ENCODE measurements at regions not wholly inside any gene's neighbourhood (a gene's known extent, or its start where the extent isn't known, plus 50 kb on each side); places are given as distances from the start of the nearest gene placed in this dataset.
"Not testable (repeated sequence)": the region's sequence is repeated elsewhere in the genome, so short reads cannot be mapped to it uniquely, and the experiment has no call there.

DNA sequence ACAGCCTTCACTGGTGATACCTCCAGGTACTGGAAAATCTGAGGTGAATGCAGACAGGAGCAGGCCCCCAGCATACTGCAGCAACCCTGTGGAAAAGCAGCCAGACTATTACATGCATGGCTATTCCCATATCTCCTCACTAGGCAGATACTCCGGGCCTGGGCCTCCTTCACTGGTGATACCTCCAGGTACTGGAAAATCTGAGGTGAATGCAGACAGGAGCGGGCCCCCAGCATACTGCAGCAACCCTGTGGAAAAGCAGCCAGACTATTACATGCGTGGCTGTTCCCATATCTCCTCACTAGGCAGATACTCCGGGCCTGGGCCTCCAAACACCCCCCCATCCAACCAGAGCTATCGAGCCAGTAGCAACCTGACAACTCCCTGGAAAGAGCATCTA is 724.2 kb downstream of the KLHL13 start:
- H3K4me1 ChIP-seq (ENCODE audit: control insufficient read depth, insufficient read depth, low read length); H3K27ac ChIP-seq (ENCODE audit: low read depth, low read length); H3K36me3 ChIP-seq (ENCODE audit: control insufficient read depth, insufficient read depth, low read length); H3K9ac ChIP-seq (ENCODE audit: low read depth, low read length); H3K4me3 ChIP-seq (ENCODE audit: low read depth, low read length); H3K27me3 ChIP-seq (ENCODE audit: control insufficient read depth, insufficient read depth, low read length); H3K9me3 ChIP-seq (ENCODE audit: control insufficient read depth, insufficient read depth, low read length): not testable (repeated sequence)

DNA sequence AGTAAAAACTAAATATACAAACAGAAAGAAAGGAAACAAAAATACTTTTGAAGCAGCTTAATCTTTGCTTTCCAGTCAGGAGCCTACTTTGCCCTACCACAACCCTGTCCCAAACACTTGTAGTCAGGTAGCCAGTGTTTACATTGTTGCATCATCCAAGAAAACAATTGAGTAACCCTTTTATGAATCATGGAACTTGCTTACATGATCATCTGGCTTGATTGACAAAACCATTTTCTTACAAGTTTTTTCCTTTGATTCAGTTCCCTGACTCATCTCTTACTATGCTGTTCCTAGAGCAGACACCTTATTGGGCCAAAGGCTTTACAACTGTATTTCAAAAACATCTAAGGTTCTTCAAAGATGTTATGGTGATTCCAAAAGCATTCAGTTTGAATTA is 740.1 kb downstream of the KLHL13 start:
- no peak overlapping the region for H3K4me3 ChIP-seq (ENCODE audit: low read depth, low read length)
- no peaks in the 10 kb centered on the region for H3K27me3 ChIP-seq (ENCODE audit: control insufficient read depth, insufficient read depth, low read length)
- no peak overlapping the region for H3K9ac ChIP-seq (ENCODE audit: low read depth, low read length)

GRCh38 chrX:117335209-117335608 is 781.4 kb downstream of the KLHL13 start:
- no peak overlapping the region for H3K9ac ChIP-seq (ENCODE audit: low read depth, low read length)
- 0 out of 2 replicates have a peak, but pooled peaks cover 3% of the 10 kb centered on the region for H3K27me3 ChIP-seq (ENCODE audit: control insufficient read depth, insufficient read depth, low read length)
- no peak overlapping the region for H3K4me3 ChIP-seq (ENCODE audit: low read depth, low read length)
- H3K27ac ChIP-seq (ENCODE audit: low read depth, low read length), result no peak overlapping the region
- no peaks in the 10 kb centered on the region for H3K36me3 ChIP-seq (ENCODE audit: control insufficient read depth, insufficient read depth, low read length)
- no peaks in the 10 kb centered on the region for H3K4me1 ChIP-seq (ENCODE audit: control insufficient read depth, insufficient read depth, low read length)
- H3K9me3 ChIP-seq (ENCODE audit: control insufficient read depth, insufficient read depth, low read length), result peaks cover 6% of the 10 kb centered on the region

More for the DNA sequence above, 740.1 kb downstream of the KLHL13 start:
- H3K36me3 ChIP-seq (ENCODE audit: control insufficient read depth, insufficient read depth, low read length), result no peaks in the 10 kb centered on the region
- H3K4me1 ChIP-seq (ENCODE audit: control insufficient read depth, insufficient read depth, low read length), result peaks cover 19% of the 10 kb centered on the region
- no peak overlapping the region for H3K27ac ChIP-seq (ENCODE audit: low read depth, low read length)
- H3K9me3 ChIP-seq (ENCODE audit: control insufficient read depth, insufficient read depth, low read length), result no peaks in the 10 kb centered on the region

GRCh38 chrX:117327373-117327772 is 789.2 kb downstream of the KLHL13 start:
- no peaks in the 10 kb centered on the region for H3K36me3 ChIP-seq (ENCODE audit: control insufficient read depth, insufficient read depth, low read length)
- peak overlapping the region; percentile 83 for H3K27ac ChIP-seq (ENCODE audit: low read depth, low read length)
- H3K27me3 ChIP-seq (ENCODE audit: control insufficient read depth, insufficient read depth, low read length), result no peaks in the 10 kb centered on the region
- H3K4me1 ChIP-seq (ENCODE audit: control insufficient read depth, insufficient read depth, low read length), result peaks cover 20% of the 10 kb centered on the region
- peak overlapping the region; percentile 5; the same call in 1 of the 2 replicates for H3K4me3 ChIP-seq (ENCODE audit: low read depth, low read length)
- no peak overlapping the region for H3K9ac ChIP-seq (ENCODE audit: low read depth, low read length)
- peaks cover 41% of the 10 kb centered on the region for H3K9me3 ChIP-seq (ENCODE audit: control insufficient read depth, insufficient read depth, low read length)

DNA sequence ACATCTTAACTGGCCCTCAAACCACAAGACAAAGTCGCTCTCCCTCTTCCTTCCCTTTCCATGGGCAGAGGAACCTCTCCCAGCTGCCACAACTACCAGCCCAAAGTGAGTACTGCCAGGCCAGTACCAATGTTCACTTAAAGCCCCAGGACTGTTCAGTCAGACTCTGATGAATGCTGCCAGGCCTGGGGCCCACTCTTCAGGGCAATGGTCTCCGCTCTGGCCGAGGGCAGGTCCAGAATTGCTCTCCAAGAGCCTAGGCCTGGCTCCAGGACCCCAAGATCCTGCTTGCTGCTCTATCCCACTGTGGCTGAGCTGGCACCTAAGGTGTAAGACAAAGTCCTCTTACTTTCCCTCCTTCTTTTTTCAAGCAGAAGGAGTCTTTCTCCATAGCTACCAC is 790.9 kb downstream of the KLHL13 start:
- Histone ChIP-seq H3K4me3 (ENCODE audit: low read depth, low read length) (no peak overlapping the region), H3K9ac (ENCODE audit: low read depth, low read length) (no peak overlapping the region), H3K9me3 (ENCODE audit: control insufficient read depth, insufficient read depth, low read length) (peaks cover 40% of the 10 kb centered on the region), H3K27me3 (ENCODE audit: control insufficient read depth, insufficient read depth, low read length) (no peaks in the 10 kb centered on the region), H3K4me1 (ENCODE audit: control insufficient read depth, insufficient read depth, low read length) (peaks cover 22% of the 10 kb centered on the region), H3K36me3 (ENCODE audit: control insufficient read depth, insufficient read depth, low read length) (no peaks in the 10 kb centered on the region), H3K27ac (ENCODE audit: low read depth, low read length) (no peak overlapping the region)

DNA sequence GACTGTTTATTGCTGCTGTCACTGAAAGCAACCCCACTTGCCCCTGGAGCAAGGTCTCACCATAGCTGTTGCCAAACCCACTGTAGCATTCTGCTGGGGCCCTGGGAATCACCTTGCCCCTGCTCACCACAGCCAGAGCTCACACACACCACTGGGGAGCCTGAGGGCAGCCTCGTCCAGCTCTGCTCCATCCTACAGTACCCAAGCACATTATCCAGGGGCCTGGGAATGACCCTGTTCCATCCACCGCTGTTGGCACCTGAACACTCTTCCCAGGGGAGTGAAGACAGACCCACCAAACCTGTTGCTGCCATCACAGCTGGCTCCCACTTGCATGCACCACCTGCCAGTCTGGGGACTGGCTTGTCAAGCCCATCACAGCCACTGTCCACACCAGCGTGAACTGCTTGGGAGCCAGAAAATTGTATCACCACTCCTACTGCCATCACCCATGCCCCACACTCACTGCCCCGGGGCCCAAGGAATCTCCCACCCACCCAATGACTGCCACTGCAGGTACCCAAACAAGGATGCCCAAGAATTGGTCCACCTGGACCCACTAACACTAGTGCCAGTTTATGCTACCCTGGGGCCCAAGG is 811.3 kb downstream of the KLHL13 start:
- H3K4me3 ChIP-seq (ENCODE audit: low read depth, low read length), result no peak overlapping the region

GRCh38 chrX:117301086-117301485 is 815.5 kb downstream of the KLHL13 start:
- no peaks in the 10 kb centered on the region for H3K36me3 ChIP-seq (ENCODE audit: control insufficient read depth, insufficient read depth, low read length)
- H3K4me1 ChIP-seq (ENCODE audit: control insufficient read depth, insufficient read depth, low read length), result no peaks in the 10 kb centered on the region
- H3K4me3 ChIP-seq (ENCODE audit: low read depth, low read length), result no peak overlapping the region
- no peaks in the 10 kb centered on the region for H3K9me3 ChIP-seq (ENCODE audit: control insufficient read depth, insufficient read depth, low read length)
- H3K27me3 ChIP-seq (ENCODE audit: control insufficient read depth, insufficient read depth, low read length), result no peaks in the 10 kb centered on the region
- H3K9ac ChIP-seq (ENCODE audit: low read depth, low read length), result no peak overlapping the region
- H3K27ac ChIP-seq (ENCODE audit: low read depth, low read length), result no peak overlapping the region

More for the DNA sequence above, 811.3 kb downstream of the KLHL13 start:
- H3K4me1 ChIP-seq (ENCODE audit: control insufficient read depth, insufficient read depth, low read length), result no peaks in the 10 kb centered on the region
- no peaks in the 10 kb centered on the region for H3K36me3 ChIP-seq (ENCODE audit: control insufficient read depth, insufficient read depth, low read length)
- H3K9me3 ChIP-seq (ENCODE audit: control insufficient read depth, insufficient read depth, low read length), result no peaks in the 10 kb centered on the region
- H3K9ac ChIP-seq (ENCODE audit: low read depth, low read length), result no peak overlapping the region
- no peak overlapping the region for H3K27ac ChIP-seq (ENCODE audit: low read depth, low read length)
- no peaks in the 10 kb centered on the region for H3K27me3 ChIP-seq (ENCODE audit: control insufficient read depth, insufficient read depth, low read length)

- no peaks in the 10 kb centered on the region for H3K4me1 ChIP-seq (ENCODE audit: control insufficient read depth, insufficient read depth, low read length)
- H3K9ac ChIP-seq (ENCODE audit: low read depth, low read length), result no peak overlapping the region
- H3K4me3 ChIP-seq (ENCODE audit: low read depth, low read length), result no peak overlapping the region
- no peaks in the 10 kb centered on the region for H3K36me3 ChIP-seq (ENCODE audit: control insufficient read depth, insufficient read depth, low read length)
- no peaks in the 10 kb centered on the region; the same call in 1 of the 2 replicates for H3K9me3 ChIP-seq (ENCODE audit: control insufficient read depth, insufficient read depth, low read length)
- H3K27me3 ChIP-seq (ENCODE audit: control insufficient read depth, insufficient read depth, low read length), result no peaks in the 10 kb centered on the region
- no peak overlapping the region for H3K27ac ChIP-seq (ENCODE audit: low read depth, low read length)
These were observed 824.9 kb downstream of the KLHL13 start for GRCh38 chrX:117291760-117292159.

DNA sequence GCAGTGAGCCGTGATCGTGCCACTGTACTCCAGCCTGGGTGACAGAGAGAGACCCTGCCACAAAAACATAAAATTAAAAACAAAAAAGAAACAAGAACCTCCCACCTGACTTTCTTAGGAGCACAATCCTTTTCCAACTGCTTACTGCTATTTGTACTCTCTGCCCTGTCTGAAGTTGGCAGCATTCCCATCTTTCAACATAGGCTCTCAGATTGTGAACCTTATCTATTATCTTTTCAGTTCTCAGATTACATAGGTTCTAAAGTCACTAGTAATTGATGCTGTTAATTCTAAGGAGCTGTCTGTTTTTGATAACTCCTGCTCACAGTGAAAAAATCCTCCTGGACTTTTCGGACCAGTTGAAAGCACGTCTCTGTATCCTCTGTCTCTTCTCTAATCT is 812.2 kb upstream of the CT83 start:
- H3K4me1 ChIP-seq (ENCODE audit: control insufficient read depth, insufficient read depth, low read length), result no peaks in the 10 kb centered on the region
- H3K9me3 ChIP-seq (ENCODE audit: control insufficient read depth, insufficient read depth, low read length), result no peaks in the 10 kb centered on the region
- H3K27ac ChIP-seq (ENCODE audit: low read depth, low read length), result no peak overlapping the region
- no peaks in the 10 kb centered on the region for H3K36me3 ChIP-seq (ENCODE audit: control insufficient read depth, insufficient read depth, low read length)
- H3K4me3 ChIP-seq (ENCODE audit: low read depth, low read length), result no peak overlapping the region
- no peaks in the 10 kb centered on the region for H3K27me3 ChIP-seq (ENCODE audit: control insufficient read depth, insufficient read depth, low read length)
- no peak overlapping the region for H3K9ac ChIP-seq (ENCODE audit: low read depth, low read length)

Measured in HUES48 (cell line).